ENCODE measurements at regions not wholly inside any gene's neighbourhood (a gene's known extent, or its start where the extent isn't known, plus 50 kb on each side); places are given as distances from the start of the nearest gene placed in this dataset.
"Not testable (repeated sequence)": the region's sequence is repeated elsewhere in the genome, so short reads cannot be mapped to it uniquely, and the experiment has no call there.

- DNase-seq (ENCODE audit: low read depth, low spot score), result no peak
- no peaks in the 10 kb centered on the region for H3K27me3 ChIP-seq (ENCODE audit: insufficient read depth, insufficient read length)
- no peak overlapping the region for H3K4me3 ChIP-seq (ENCODE audit: insufficient read length, low read depth)
- TF ChIP-seq SUZ12 (IDR thresholded peaks at IDR 0.05; ENCODE audit: extremely low read depth, insufficient read depth, insufficient read length), result no peak
- no peak for TF ChIP-seq YY1 (IDR thresholded peaks at IDR 0.05; ENCODE audit: insufficient read depth, insufficient read length)
- TF ChIP-seq ZNF274 (IDR thresholded peaks at IDR 0.05; ENCODE audit: low read depth, low read length), result no peak
- H3K9ac ChIP-seq (ENCODE audit: insufficient read length, low read depth), result no peak overlapping the region
- H3K4me1 ChIP-seq (ENCODE audit: insufficient read depth, insufficient read length), result no peaks in the 10 kb centered on the region
- H3K36me3 ChIP-seq (ENCODE audit: insufficient read depth, insufficient read length, low read length), result no peaks in the 10 kb centered on the region
- H3K9me3 ChIP-seq (ENCODE audit: insufficient read depth, low read length), result no peaks in the 10 kb centered on the region
Observed at GRCh38 chr13:88014527-88014926, 343.4 kb downstream of the SLITRK5 start.

GRCh38 chr13:88022431-88023208 lies 351.4 kb downstream of the SLITRK5 start:
- Histone ChIP-seq H3K4me3 (ENCODE audit: insufficient read length, low read depth) (no peak overlapping the region), H3K27me3 (ENCODE audit: insufficient read depth, insufficient read length) (no peaks in the 10 kb centered on the region), H3K9me3 (ENCODE audit: insufficient read depth, low read length) (no peaks in the 10 kb centered on the region), H3K9ac (ENCODE audit: insufficient read length, low read depth) (no peak overlapping the region), H3K4me1 (ENCODE audit: insufficient read depth, insufficient read length) (no peaks in the 10 kb centered on the region), H3K36me3 (ENCODE audit: insufficient read depth, insufficient read length, low read length) (no peaks in the 10 kb centered on the region)
- TF ChIP-seq ZNF274 (IDR thresholded peaks at IDR 0.05; ENCODE audit: low read depth, low read length), result no peak
- TF ChIP-seq SUZ12 (IDR thresholded peaks at IDR 0.05; ENCODE audit: extremely low read depth, insufficient read depth, insufficient read length), result no peak
- TF ChIP-seq YY1 (IDR thresholded peaks at IDR 0.05; ENCODE audit: insufficient read depth, insufficient read length), result no peak
- DNase-seq (ENCODE audit: low read depth, low spot score), result no peak

- no peaks in the 10 kb centered on the region for H3K9me3 ChIP-seq (ENCODE audit: insufficient read depth, low read length)
- H3K36me3 ChIP-seq (ENCODE audit: insufficient read depth, insufficient read length, low read length), result no peaks in the 10 kb centered on the region
- H3K4me3 ChIP-seq (ENCODE audit: insufficient read length, low read depth), result no peak overlapping the region
- no peak for DNase-seq (ENCODE audit: low read depth, low spot score)
- H3K27me3 ChIP-seq (ENCODE audit: insufficient read depth, insufficient read length), result no peaks in the 10 kb centered on the region
- TF ChIP-seq ZNF274 (IDR thresholded peaks at IDR 0.05; ENCODE audit: low read depth, low read length) (no peak), YY1 (IDR thresholded peaks at IDR 0.05; ENCODE audit: insufficient read depth, insufficient read length) (no peak), SUZ12 (IDR thresholded peaks at IDR 0.05; ENCODE audit: extremely low read depth, insufficient read depth, insufficient read length) (no peak)
- H3K9ac ChIP-seq (ENCODE audit: insufficient read length, low read depth), result no peak overlapping the region
- H3K4me1 ChIP-seq (ENCODE audit: insufficient read depth, insufficient read length), result no peaks in the 10 kb centered on the region
Observed at GRCh38 chr13:88026241-88026640, 355.1 kb downstream of the SLITRK5 start.

GRCh38 chr13:88031980-88032559 lies 360.9 kb downstream of the SLITRK5 start:
- H3K27me3 ChIP-seq (ENCODE audit: insufficient read depth, insufficient read length), result no peaks in the 10 kb centered on the region
- H3K9ac ChIP-seq (ENCODE audit: insufficient read length, low read depth), result no peak overlapping the region
- H3K4me1 ChIP-seq (ENCODE audit: insufficient read depth, insufficient read length), result no peaks in the 10 kb centered on the region
- no peaks in the 10 kb centered on the region for H3K9me3 ChIP-seq (ENCODE audit: insufficient read depth, low read length)
- DNase-seq (ENCODE audit: low read depth, low spot score), result no peak
- TF ChIP-seq YY1 (IDR thresholded peaks at IDR 0.05; ENCODE audit: insufficient read depth, insufficient read length) (no peak), SUZ12 (IDR thresholded peaks at IDR 0.05; ENCODE audit: extremely low read depth, insufficient read depth, insufficient read length) (no peak), ZNF274 (IDR thresholded peaks at IDR 0.05; ENCODE audit: low read depth, low read length) (no peak)
- H3K36me3 ChIP-seq (ENCODE audit: insufficient read depth, insufficient read length, low read length), result no peaks in the 10 kb centered on the region
- no peak overlapping the region for H3K4me3 ChIP-seq (ENCODE audit: insufficient read length, low read depth)

- not testable (repeated sequence) for H3K4me1 ChIP-seq (ENCODE audit: insufficient read depth, insufficient read length); DNase-seq (ENCODE audit: low read depth, low spot score); H3K9ac ChIP-seq (ENCODE audit: insufficient read length, low read depth); H3K27me3 ChIP-seq (ENCODE audit: insufficient read depth, insufficient read length); H3K36me3 ChIP-seq (ENCODE audit: insufficient read depth, insufficient read length, low read length); H3K4me3 ChIP-seq (ENCODE audit: insufficient read length, low read depth); H3K9me3 ChIP-seq (ENCODE audit: insufficient read depth, low read length)
Observed at GRCh38 chr13:88036205-88036604, 365.0 kb downstream of the SLITRK5 start.

- Histone ChIP-seq H3K27me3 (ENCODE audit: insufficient read depth, insufficient read length) (no peaks in the 10 kb centered on the region), H3K4me3 (ENCODE audit: insufficient read length, low read depth) (no peak overlapping the region), H3K4me1 (ENCODE audit: insufficient read depth, insufficient read length) (no peaks in the 10 kb centered on the region), H3K9ac (ENCODE audit: insufficient read length, low read depth) (no peak overlapping the region), H3K36me3 (ENCODE audit: insufficient read depth, insufficient read length, low read length) (no peaks in the 10 kb centered on the region), H3K9me3 (ENCODE audit: insufficient read depth, low read length) (no peaks in the 10 kb centered on the region)
- no peak for TF ChIP-seq YY1 (IDR thresholded peaks at IDR 0.05; ENCODE audit: insufficient read depth, insufficient read length)
- no peak for TF ChIP-seq ZNF274 (IDR thresholded peaks at IDR 0.05; ENCODE audit: low read depth, low read length)
- no peak for TF ChIP-seq SUZ12 (IDR thresholded peaks at IDR 0.05; ENCODE audit: extremely low read depth, insufficient read depth, insufficient read length)
- DNase-seq (ENCODE audit: low read depth, low spot score), result no peak
Observed at GRCh38 chr13:88042489-88042888, 371.3 kb downstream of the SLITRK5 start.

GRCh38 chr13:88051746-88052482 lies 380.7 kb downstream of the SLITRK5 start:
- Histone ChIP-seq H3K9me3 (ENCODE audit: insufficient read depth, low read length) (peaks cover 11% of the 10 kb centered on the region; the same call in 1 of the 2 replicates), H3K9ac (ENCODE audit: insufficient read length, low read depth) (no peak overlapping the region), H3K4me1 (ENCODE audit: insufficient read depth, insufficient read length) (no peaks in the 10 kb centered on the region), H3K4me3 (ENCODE audit: insufficient read length, low read depth) (no peak overlapping the region), H3K36me3 (ENCODE audit: insufficient read depth, insufficient read length, low read length) (no peaks in the 10 kb centered on the region), H3K27me3 (ENCODE audit: insufficient read depth, insufficient read length) (no peaks in the 10 kb centered on the region)
- DNase-seq (ENCODE audit: low read depth, low spot score), result no peak
- no peak for TF ChIP-seq YY1 (IDR thresholded peaks at IDR 0.05; ENCODE audit: insufficient read depth, insufficient read length)
- no peak for TF ChIP-seq ZNF274 (IDR thresholded peaks at IDR 0.05; ENCODE audit: low read depth, low read length)
- TF ChIP-seq SUZ12 (IDR thresholded peaks at IDR 0.05; ENCODE audit: extremely low read depth, insufficient read depth, insufficient read length), result no peak
